ENCODE measurements at regions not wholly inside any gene's neighbourhood (a gene's known extent, or its start where the extent isn't known, plus 50 kb on each side); places are given as distances from the start of the nearest gene placed in this dataset.

DNA sequence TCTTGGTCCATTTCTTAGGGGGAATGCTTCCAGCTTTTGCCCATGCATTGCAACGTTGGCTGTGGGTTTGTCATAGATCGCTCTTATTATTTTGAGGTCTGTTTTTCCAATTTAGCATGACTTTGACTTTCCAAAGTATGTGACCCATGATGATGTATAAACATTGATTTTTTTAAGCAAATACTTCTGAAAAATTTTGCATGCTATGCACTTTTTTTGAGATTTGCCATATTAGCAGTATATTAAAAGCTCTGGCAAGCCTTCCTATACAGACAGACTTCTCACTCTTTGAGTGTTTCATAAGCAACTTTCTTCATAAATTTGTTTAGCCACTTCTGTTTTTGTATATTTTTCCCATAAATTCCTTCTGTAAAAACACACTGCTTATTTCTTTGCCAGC, 746.4 kb upstream of the LCORL start:
- TF ChIP-seq, protein P1, sequence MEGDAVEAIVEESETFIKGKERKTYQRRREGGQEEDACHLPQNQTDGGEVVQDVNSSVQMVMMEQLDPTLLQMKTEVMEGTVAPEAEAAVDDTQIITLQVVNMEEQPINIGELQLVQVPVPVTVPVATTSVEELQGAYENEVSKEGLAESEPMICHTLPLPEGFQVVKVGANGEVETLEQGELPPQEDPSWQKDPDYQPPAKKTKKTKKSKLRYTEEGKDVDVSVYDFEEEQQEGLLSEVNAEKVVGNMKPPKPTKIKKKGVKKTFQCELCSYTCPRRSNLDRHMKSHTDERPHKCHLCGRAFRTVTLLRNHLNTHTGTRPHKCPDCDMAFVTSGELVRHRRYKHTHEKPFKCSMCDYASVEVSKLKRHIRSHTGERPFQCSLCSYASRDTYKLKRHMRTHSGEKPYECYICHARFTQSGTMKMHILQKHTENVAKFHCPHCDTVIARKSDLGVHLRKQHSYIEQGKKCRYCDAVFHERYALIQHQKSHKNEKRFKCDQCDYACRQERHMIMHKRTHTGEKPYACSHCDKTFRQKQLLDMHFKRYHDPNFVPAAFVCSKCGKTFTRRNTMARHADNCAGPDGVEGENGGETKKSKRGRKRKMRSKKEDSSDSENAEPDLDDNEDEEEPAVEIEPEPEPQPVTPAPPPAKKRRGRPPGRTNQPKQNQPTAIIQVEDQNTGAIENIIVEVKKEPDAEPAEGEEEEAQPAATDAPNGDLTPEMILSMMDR (conservative IDR thresholded peaks at IDR 0.05 in 1 of 2, IDR thresholded peaks at IDR 0.05 in 1 of 2; ENCODE audit: extremely low read depth in 1 of 2, insufficient read depth in 1 of 2, low read depth in 1 of 2, low read length in 2 of 2): no peak
- TF ChIP-seq EZH2 (IDR thresholded peaks at IDR 0.05; ENCODE audit: borderline replicate concordance, low read length): no peak
